Endothelial cell of umbilical vein (primary cell): ENCODE measurements at regions not wholly inside any gene's neighbourhood (a gene's known extent, or its start where the extent isn't known, plus 50 kb on each side); places are given as distances from the start of the nearest gene placed in this dataset.

Experiments used
- BruUV-seq: library from RNA; stranded (reverse); fragments of 400-500 nt; replicated peaks from 2 replicates; lab custom pipeline; 2021; lab: Mats Ljungman, UMichigan
- CTCF ChIA-PET: fragments of 300-600, 350-600 bp; sonication (Branson Sonifier 250); formaldehyde crosslinking; loops from one replicate; lab custom pipeline; 2021; ENCODE audit warnings: antibody characterized with exemption, inconsistent platforms; lab: Charles Lee
- POLR2A ChIA-PET: fragments of 300-600, 350-600 bp; sonication (Branson Sonifier 250); formaldehyde crosslinking; loops from one replicate; lab custom pipeline; 2021; ENCODE audit warnings: antibody characterized with exemption, inconsistent platforms; lab: Charles Lee
- DNase-seq: peaks from one replicate; pipeline ENCODE4 v3.0.0-alpha.2; 2011; ENCODE audit warnings: low read depth, low spot score
- FAIRE-seq: peaks from 2 replicates; lab custom pipeline; 2011; peaks lifted over from hg19 to GRCh38; lab: Jason Lieb, UNC
- H2AFZ ChIP-seq: 2 replicates; pipeline ENCODE4 v1.6.0; 2012; ENCODE audit warnings: low read depth, low read length, control low read depth, inconsistent platforms
- H3K27ac ChIP-seq: 2 replicates; pipeline ENCODE4 v1.5.1; 2011; ENCODE audit warnings: low read depth, mild to moderate bottlenecking, control low read depth, low read length, moderate library complexity; ENCODE audit not compliant: insufficient read depth
- H3K27me3 ChIP-seq, 2 experiments: 2 replicates each; pipeline versions ENCODE4 v1.6.0 to v1.6.1; 2011; ENCODE audit warnings: low read length in 2 of 2, mixed read lengths in 1 of 2; ENCODE audit not compliant: control insufficient read depth in 2 of 2, insufficient read depth in 2 of 2
- H3K36me3 ChIP-seq, 2 experiments: 2 replicates in 1 of 2; 3 replicates in 1 of 2; pipeline ENCODE4 v1.5.1; 2011; ENCODE audit warnings: low read length in 2 of 2, mild to moderate bottlenecking in 1 of 2, moderate library complexity in 1 of 2; ENCODE audit not compliant: control insufficient read depth in 2 of 2, insufficient read depth in 2 of 2; ENCODE audit errors: extremely low read depth in 1 of 2
- H3K4me1 ChIP-seq: 3 replicates; pipeline ENCODE4 v1.5.1; 2011; ENCODE audit warnings: mild to moderate bottlenecking, low read length; ENCODE audit not compliant: control insufficient read depth, insufficient read depth; ENCODE audit errors: extremely low read depth
- H3K4me2 ChIP-seq: 2 replicates; pipeline ENCODE4 v1.6.1; 2011; ENCODE audit warnings: low read length, control low read depth, mixed read lengths; ENCODE audit not compliant: insufficient read depth
- H3K4me3 ChIP-seq, 3 experiments: fragments of 200-600 bp in 1 of 3; sonication (generic), shearing (Covaris generic) in 1 of 3; replicated peaks in 1 of 3; 2 replicates each; pipeline ENCODE4 v1.5.1; 2011 to 2016; ENCODE audit warnings: control low read depth in 3 of 3, low read length in 3 of 3, mild to moderate bottlenecking in 2 of 3, inconsistent platforms in 1 of 3, low read depth in 1 of 3, moderate library complexity in 1 of 3; ENCODE audit not compliant: insufficient read depth in 1 of 3
- H3K79me2 ChIP-seq: 2 replicates; pipeline ENCODE4 v1.6.0; 2012; ENCODE audit warnings: low read length, inconsistent platforms; ENCODE audit not compliant: control insufficient read depth, insufficient read depth
- H3K9ac ChIP-seq: replicated peaks from 2 replicates; pipeline ENCODE3; 2011; ENCODE audit warnings: low read length, control low read depth; ENCODE audit not compliant: insufficient read depth; ENCODE audit errors: extremely low read depth
- H3K9me1 ChIP-seq: replicated peaks from 3 replicates; pipeline ENCODE4 v1.6.0; 2011; ENCODE audit warnings: mild to moderate bottlenecking, low read length; ENCODE audit not compliant: control insufficient read depth, insufficient read depth; ENCODE audit errors: extremely low read depth
- H3K9me3 ChIP-seq: replicated peaks from 2 replicates; pipeline ENCODE4 v1.5.1; 2012; ENCODE audit warnings: low read length, inconsistent platforms; ENCODE audit not compliant: control insufficient read depth, insufficient read depth
- H4K20me1 ChIP-seq: replicated peaks from 2 replicates; pipeline ENCODE3; 2011; ENCODE audit warnings: mild to moderate bottlenecking, low read length; ENCODE audit not compliant: control insufficient read depth, insufficient read depth; ENCODE audit errors: extremely low read depth
- EZH2 ChIP-seq: IDR thresholded peaks from 2 replicates; pipeline ENCODE4 v1.6.1; 2012; ENCODE audit warnings: borderline replicate concordance, low read depth, mild to moderate bottlenecking, moderate library complexity, low read length, inconsistent platforms; ENCODE audit not compliant: severe bottlenecking
- FOS ChIP-seq: IDR thresholded peaks from 2 replicates; pipeline ENCODE4 v1.6.1; 2011; ENCODE audit warnings: mild to moderate bottlenecking, low read length, moderate library complexity, borderline replicate concordance; ENCODE audit not compliant: insufficient read depth
- GATA2 ChIP-seq: IDR thresholded peaks from 2 replicates; pipeline ENCODE4 v1.7.0; 2011; ENCODE audit warnings: low read depth, mild to moderate bottlenecking, moderate library complexity, mixed read lengths, low read length; ENCODE audit not compliant: insufficient read length, insufficient read depth
- JUN ChIP-seq: IDR thresholded peaks from 2 replicates; pipeline ENCODE4 v1.6.1; 2011; ENCODE audit warnings: borderline replicate concordance, low read depth; ENCODE audit not compliant: insufficient read length, insufficient read depth
- MYC ChIP-seq: IDR thresholded peaks from one replicate; pipeline ENCODE4 v1.6.1; 2011; ENCODE audit warnings: mild to moderate bottlenecking, low read depth, low read length
- POLR2A ChIP-seq: IDR thresholded peaks from 2 replicates; pipeline ENCODE4 v1.6.1; 2012; ENCODE audit warnings: low read depth, mild to moderate bottlenecking, control low read depth, low read length
- POLR2AphosphoS5 ChIP-seq: IDR thresholded peaks from 2 replicates; pipeline ENCODE4 v1.6.1; 2012; ENCODE audit warnings: low read depth, mild to moderate bottlenecking, control low read depth, low read length, moderate library complexity; ENCODE audit not compliant: insufficient read depth
- dilution Hi-C: fragments of 300-500 bp; cut with MboI; formaldehyde crosslinking; loops from one replicate; pipeline ENCODE4 v1.15.0; 2019; ENCODE audit warnings: low sequenced_read_pairs; ENCODE audit not compliant: extremely low pct_ligation_motif_present
- intact Hi-C: fragments of 100-400 bp; cut with micrococcal nuclease; formaldehyde crosslinking; loops from one replicate; pipeline ENCODE4 v1.10.0; 2022
- TF ChIP-seq, protein P1 (sequence below): IDR thresholded peaks from 2 replicates; pipeline ENCODE4 v1.6.1; 2011; ENCODE audit not compliant: insufficient read depth, insufficient read length
- TF ChIP-seq, protein P2 (sequence below), 2 donors: IDR thresholded peaks; 1 replicate in 1 of 2; 2 replicates in 1 of 2; pipeline ENCODE4 v1.5.1; 2011; ENCODE audit warnings: low read length in 2 of 2, mild to moderate bottlenecking in 2 of 2, moderate library complexity in 2 of 2, control low read depth in 1 of 2, inconsistent platforms in 1 of 2, low read depth in 1 of 2; ENCODE audit not compliant: insufficient read depth in 1 of 2; ENCODE audit errors: extremely low read depth in 1 of 2

DNA sequence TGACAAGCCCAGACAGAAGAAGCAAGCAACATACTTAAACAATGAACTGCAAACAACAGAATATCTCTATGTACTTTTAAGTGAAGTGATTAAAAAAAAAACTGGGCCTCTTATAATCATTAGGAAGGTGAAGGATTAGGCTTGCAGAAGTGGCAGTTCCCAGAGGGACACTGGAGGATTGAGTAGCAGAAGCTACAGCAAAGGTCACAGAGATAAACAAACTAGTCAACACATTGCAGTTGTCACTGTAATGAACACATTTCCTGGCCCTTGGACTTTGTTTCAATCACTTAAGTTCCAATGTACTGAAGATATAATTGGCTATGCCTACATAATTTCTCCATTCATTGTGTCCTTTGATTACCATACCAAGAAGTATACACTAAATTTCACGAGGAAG lies 1498.8 kb downstream of the SLITRK5 start:
- Histone ChIP-seq H3K9me1 (no peaks in the 10 kb centered on the region), H3K4me3 (no peak overlapping the region), H3K36me3 (no peaks in the 10 kb centered on the region), H3K9ac (no peak overlapping the region), H3K79me2 (no peaks in the 10 kb centered on the region), H4K20me1 (no peaks in the 10 kb centered on the region), H3K27me3 (no peaks in the 10 kb centered on the region), H3K4me2 (no peak overlapping the region), H3K9me3 (no peaks in the 10 kb centered on the region), H3K4me1 (no peaks in the 10 kb centered on the region), H3K27ac (no peak overlapping the region), H2AFZ (no peak overlapping the region)
- ChIA-PET POLR2A (no interaction called here), CTCF (no interaction called here)
- dilution Hi-C loops (no loop called here), intact Hi-C loops (no loop called here)
- no TSS peak for BruUV-seq
- no peak for FAIRE-seq
- TF ChIP-seq EZH2 (no peak), GATA2 (no peak), POLR2A (no peak), MYC (no peak), FOS (no peak), JUN (no peak), POLR2AphosphoS5 (no peak)
- TF ChIP-seq, protein P1, sequence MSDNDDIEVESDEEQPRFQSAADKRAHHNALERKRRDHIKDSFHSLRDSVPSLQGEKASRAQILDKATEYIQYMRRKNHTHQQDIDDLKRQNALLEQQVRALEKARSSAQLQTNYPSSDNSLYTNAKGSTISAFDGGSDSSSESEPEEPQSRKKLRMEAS = no peak
- TF ChIP-seq, protein P2, sequence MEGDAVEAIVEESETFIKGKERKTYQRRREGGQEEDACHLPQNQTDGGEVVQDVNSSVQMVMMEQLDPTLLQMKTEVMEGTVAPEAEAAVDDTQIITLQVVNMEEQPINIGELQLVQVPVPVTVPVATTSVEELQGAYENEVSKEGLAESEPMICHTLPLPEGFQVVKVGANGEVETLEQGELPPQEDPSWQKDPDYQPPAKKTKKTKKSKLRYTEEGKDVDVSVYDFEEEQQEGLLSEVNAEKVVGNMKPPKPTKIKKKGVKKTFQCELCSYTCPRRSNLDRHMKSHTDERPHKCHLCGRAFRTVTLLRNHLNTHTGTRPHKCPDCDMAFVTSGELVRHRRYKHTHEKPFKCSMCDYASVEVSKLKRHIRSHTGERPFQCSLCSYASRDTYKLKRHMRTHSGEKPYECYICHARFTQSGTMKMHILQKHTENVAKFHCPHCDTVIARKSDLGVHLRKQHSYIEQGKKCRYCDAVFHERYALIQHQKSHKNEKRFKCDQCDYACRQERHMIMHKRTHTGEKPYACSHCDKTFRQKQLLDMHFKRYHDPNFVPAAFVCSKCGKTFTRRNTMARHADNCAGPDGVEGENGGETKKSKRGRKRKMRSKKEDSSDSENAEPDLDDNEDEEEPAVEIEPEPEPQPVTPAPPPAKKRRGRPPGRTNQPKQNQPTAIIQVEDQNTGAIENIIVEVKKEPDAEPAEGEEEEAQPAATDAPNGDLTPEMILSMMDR (IDR thresholded peaks at IDR 0.05; ENCODE audit: extremely low read depth in 1 of 2, insufficient read depth in 1 of 2, low read depth in 1 of 2, low read length in 2 of 2) = no peak
- DNase-seq = no peak
